ENCODE measurements at regions not wholly inside any gene's neighbourhood (a gene's known extent, or its start where the extent isn't known, plus 50 kb on each side); places are given as distances from the start of the nearest gene placed in this dataset.

DNA sequence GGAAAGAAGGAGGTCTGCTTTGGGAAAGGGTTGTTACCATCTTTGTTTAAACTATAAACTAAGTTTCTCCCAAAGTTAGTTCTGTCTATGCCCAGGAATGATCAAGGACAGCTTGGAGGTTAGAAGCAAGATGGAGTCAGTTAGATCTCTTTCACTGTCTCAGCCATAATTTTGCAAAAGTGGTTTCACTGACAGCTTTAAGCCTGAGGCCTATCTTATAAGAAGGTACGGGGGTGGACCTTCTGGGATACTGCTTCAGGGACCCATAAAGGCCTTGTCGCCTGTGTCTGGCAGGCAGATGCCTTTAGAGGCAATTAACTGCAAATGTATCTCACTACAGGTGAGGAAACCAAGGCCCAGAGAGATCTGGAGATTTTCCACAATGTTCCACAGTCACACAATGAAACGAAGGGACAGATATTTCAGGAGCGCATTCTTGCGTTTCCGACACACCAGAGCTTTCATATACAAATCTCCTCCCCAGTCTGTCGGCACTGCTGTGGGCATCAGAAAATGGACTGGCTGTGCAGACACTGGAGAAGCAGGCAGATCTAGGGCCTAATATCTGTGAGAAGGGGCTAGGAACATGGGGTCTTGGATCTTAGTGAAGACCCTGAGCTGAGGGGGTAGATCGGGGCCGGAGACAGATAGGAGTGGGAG lies 169.5 kb upstream of the SMAD3 start:
- Histone ChIP-seq H3K27ac (replicated peaks; ENCODE audit: low read length) (no peak overlapping the region), H3K9ac (ENCODE audit: low read depth, low read length, poor library complexity) (no peak overlapping the region), H3K23ac (ENCODE audit: low read depth, low read length, poor library complexity) (no peak overlapping the region), H2AFZ (ENCODE audit: low read length) (no peak overlapping the region), H3K27me3 (ENCODE audit: control insufficient read depth in 3 of 3, insufficient read depth in 3 of 3, low read depth in 1 of 3, low read length in 3 of 3) (peaks cover 0 to 26% (median 0%) of the 10 kb centered on the region in 3 experiments), H2BK15ac (ENCODE audit: low read length) (no peak overlapping the region), H2BK12ac (ENCODE audit: low read length) (no peak overlapping the region), H3K4me2 (ENCODE audit: insufficient read depth, low read length, poor library complexity, severe bottlenecking) (no peak overlapping the region), H4K8ac (ENCODE audit: low read depth, low read length) (no peak overlapping the region), H3K4me1 (ENCODE audit: control insufficient read depth in 2 of 2, insufficient read depth in 1 of 2, low read depth in 1 of 2, low read length in 2 of 2) (peaks cover 0 to 3% of the 10 kb centered on the region in 2 donors), H3K4ac (ENCODE audit: low read length) (no peak overlapping the region), H3K4me3 (ENCODE audit: low read length in 2 of 2) (no peak overlapping the region), H2AK5ac (ENCODE audit: low read depth, low read length) (no peak overlapping the region), H3K9me3 (replicated peaks in 1 of 2; ENCODE audit: control insufficient read depth in 2 of 2, insufficient read depth in 1 of 2, low read depth in 1 of 2, low read length in 2 of 2) (no peaks in the 10 kb centered on the region), H2BK5ac (ENCODE audit: low read length) (no peak overlapping the region), H3K14ac (ENCODE audit: low read length) (no peak overlapping the region), H3K18ac (ENCODE audit: low read length) (no peak overlapping the region), H2BK120ac (ENCODE audit: low read depth, low read length) (no peak overlapping the region), H4K91ac (ENCODE audit: low read depth, low read length, poor library complexity) (no peak overlapping the region), H3K79me1 (ENCODE audit: low read depth, low read length) (no peaks in the 10 kb centered on the region), H3K36me3 (replicated peaks in 1 of 2; ENCODE audit: control insufficient read depth in 2 of 2, insufficient read depth in 2 of 2, low read length in 2 of 2) (no peaks in the 10 kb centered on the region)
- DNase-seq (ENCODE audit: low spot score), result no peak
- no CpG with 5 or more reads among the region's 9 CpGs for WGBS, 2 donors (ENCODE audit: extremely low coverage in 2 of 2, insufficient read length in 2 of 2, insufficient replicate concordance in 1 of 2)

DNA sequence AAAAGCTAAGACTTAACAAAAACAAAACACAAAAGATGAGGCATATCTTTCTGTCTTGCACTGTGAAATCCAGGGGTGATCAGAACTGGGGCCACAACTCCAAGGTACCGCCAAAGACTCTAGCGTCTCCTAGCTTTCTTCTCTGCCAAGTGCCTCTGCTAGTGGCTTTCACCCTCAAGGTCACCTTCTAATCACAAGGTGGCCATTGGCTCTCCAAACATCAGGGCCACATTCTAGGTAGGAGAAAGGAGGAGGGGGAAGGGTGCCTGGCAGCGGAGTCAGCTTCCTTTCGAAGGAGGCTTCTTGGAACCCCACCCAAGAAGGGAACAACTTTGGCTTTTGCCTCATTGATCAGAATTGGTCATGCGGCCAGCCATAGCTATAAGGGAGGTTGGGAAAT lies 168.8 kb upstream of the SMAD3 start:
- Histone ChIP-seq H2BK5ac (ENCODE audit: low read length) (no peak overlapping the region), H4K8ac (ENCODE audit: low read depth, low read length) (no peak overlapping the region), H3K23ac (ENCODE audit: low read depth, low read length, poor library complexity) (no peak overlapping the region), H3K79me1 (ENCODE audit: low read depth, low read length) (no peaks in the 10 kb centered on the region), H3K27me3 (ENCODE audit: control insufficient read depth in 3 of 3, insufficient read depth in 3 of 3, low read depth in 1 of 3, low read length in 3 of 3) (peaks cover 0 to 26% (median 0%) of the 10 kb centered on the region in 3 experiments), H4K91ac (ENCODE audit: low read depth, low read length, poor library complexity) (no peak overlapping the region), H2BK15ac (ENCODE audit: low read length) (no peak overlapping the region), H3K27ac (replicated peaks; ENCODE audit: low read length) (no peak overlapping the region), H3K14ac (ENCODE audit: low read length) (no peak overlapping the region), H3K9ac (ENCODE audit: low read depth, low read length, poor library complexity) (no peak overlapping the region), H3K18ac (ENCODE audit: low read length) (no peak overlapping the region), H3K4ac (ENCODE audit: low read length) (no peak overlapping the region), H3K36me3 (replicated peaks in 1 of 2; ENCODE audit: control insufficient read depth in 2 of 2, insufficient read depth in 2 of 2, low read length in 2 of 2) (no peaks in the 10 kb centered on the region), H3K4me3 (ENCODE audit: low read length in 2 of 2) (no peak overlapping the region), H3K4me2 (ENCODE audit: insufficient read depth, low read length, poor library complexity, severe bottlenecking) (no peak overlapping the region), H3K4me1 (ENCODE audit: control insufficient read depth in 2 of 2, insufficient read depth in 1 of 2, low read depth in 1 of 2, low read length in 2 of 2) (peaks cover 0 to 3% of the 10 kb centered on the region in 2 donors), H2AK5ac (ENCODE audit: low read depth, low read length) (no peak overlapping the region), H2BK12ac (ENCODE audit: low read length) (no peak overlapping the region), H2BK120ac (ENCODE audit: low read depth, low read length) (no peak overlapping the region), H3K9me3 (replicated peaks in 1 of 2; ENCODE audit: control insufficient read depth in 2 of 2, insufficient read depth in 1 of 2, low read depth in 1 of 2, low read length in 2 of 2) (no peaks in the 10 kb centered on the region), H2AFZ (ENCODE audit: low read length) (no peak overlapping the region)
- no CpG with 5 or more reads among the region's 5 CpGs for WGBS, 2 donors (ENCODE audit: extremely low coverage in 2 of 2, insufficient read length in 2 of 2, insufficient replicate concordance in 1 of 2)
- no peak for DNase-seq (ENCODE audit: low spot score)

DNA sequence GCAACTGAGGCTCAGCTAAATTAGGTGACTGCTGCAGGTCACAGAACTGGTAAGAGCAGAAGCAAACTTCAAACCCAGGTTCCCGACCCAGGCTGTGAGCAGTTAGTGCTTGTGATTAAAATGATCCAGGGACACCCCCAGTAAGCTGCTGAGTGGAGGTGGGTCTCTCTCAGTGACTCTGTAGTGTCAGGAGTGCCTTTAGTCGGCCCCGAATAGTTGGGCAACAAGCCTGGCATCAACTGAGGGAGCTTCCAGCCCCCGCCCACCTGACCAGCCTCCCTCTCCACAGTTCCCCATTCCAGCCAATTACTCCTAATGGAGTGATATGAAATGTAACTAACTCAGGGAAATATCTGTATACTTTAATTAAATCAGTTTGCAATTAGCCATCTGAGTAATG lies 168.0 kb upstream of the SMAD3 start:
- Histone ChIP-seq H3K23ac (ENCODE audit: low read depth, low read length, poor library complexity) (no peak overlapping the region), H2BK15ac (ENCODE audit: low read length) (no peak overlapping the region), H3K79me1 (ENCODE audit: low read depth, low read length) (no peaks in the 10 kb centered on the region), H4K91ac (ENCODE audit: low read depth, low read length, poor library complexity) (no peak overlapping the region), H3K27ac (replicated peaks; ENCODE audit: low read length) (no peak overlapping the region), H3K4me2 (ENCODE audit: insufficient read depth, low read length, poor library complexity, severe bottlenecking) (no peak overlapping the region), H2AFZ (ENCODE audit: low read length) (no peak overlapping the region), H2BK120ac (ENCODE audit: low read depth, low read length) (no peak overlapping the region), H2AK5ac (ENCODE audit: low read depth, low read length) (no peak overlapping the region), H3K14ac (ENCODE audit: low read length) (no peak overlapping the region), H3K27me3 (ENCODE audit: control insufficient read depth in 3 of 3, insufficient read depth in 3 of 3, low read depth in 1 of 3, low read length in 3 of 3) (peaks cover 0 to 26% (median 0%) of the 10 kb centered on the region in 3 experiments), H3K4me1 (ENCODE audit: control insufficient read depth in 2 of 2, insufficient read depth in 1 of 2, low read depth in 1 of 2, low read length in 2 of 2) (peaks cover 0 to 3% of the 10 kb centered on the region in 2 donors), H3K4me3 (ENCODE audit: low read length in 2 of 2) (no peak overlapping the region), H3K9me3 (replicated peaks in 1 of 2; ENCODE audit: control insufficient read depth in 2 of 2, insufficient read depth in 1 of 2, low read depth in 1 of 2, low read length in 2 of 2) (no peaks in the 10 kb centered on the region), H2BK12ac (ENCODE audit: low read length) (no peak overlapping the region), H3K9ac (ENCODE audit: low read depth, low read length, poor library complexity) (no peak overlapping the region), H2BK5ac (ENCODE audit: low read length) (no peak overlapping the region), H3K36me3 (replicated peaks in 1 of 2; ENCODE audit: control insufficient read depth in 2 of 2, insufficient read depth in 2 of 2, low read length in 2 of 2) (no peaks in the 10 kb centered on the region), H4K8ac (ENCODE audit: low read depth, low read length) (no peak overlapping the region), H3K4ac (ENCODE audit: low read length) (no peak overlapping the region), H3K18ac (ENCODE audit: low read length) (no peak overlapping the region)
- DNase-seq (ENCODE audit: low spot score), result no peak
- WGBS, 2 donors (ENCODE audit: extremely low coverage in 2 of 2, insufficient read length in 2 of 2, insufficient replicate concordance in 1 of 2), result no CpG with 5 or more reads among the region's 4 CpGs

DNA sequence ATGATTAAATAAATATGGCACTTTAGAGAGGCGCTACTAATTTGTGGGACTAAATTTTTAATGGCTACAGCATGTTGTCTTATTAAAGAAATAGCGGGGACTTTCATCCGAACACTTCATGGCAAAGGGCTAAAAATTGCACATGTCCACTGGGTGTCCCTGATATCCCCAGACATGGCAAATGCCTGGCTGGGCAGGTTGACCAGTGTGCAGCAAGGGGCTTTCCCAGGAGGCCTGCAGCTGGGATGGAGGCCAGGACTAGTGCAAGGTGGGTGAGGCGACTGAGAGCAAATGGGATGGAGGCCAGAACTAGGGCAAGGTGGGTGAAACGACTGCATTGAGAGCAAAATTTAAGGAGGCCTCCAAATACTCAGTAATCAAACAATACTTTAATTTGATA lies 167.4 kb upstream of the SMAD3 start:
- H2BK12ac ChIP-seq (ENCODE audit: low read length), result no peak overlapping the region
- no peak overlapping the region for H3K4ac ChIP-seq (ENCODE audit: low read length)
- no peak for DNase-seq (ENCODE audit: low spot score)
- no peak overlapping the region for H3K9ac ChIP-seq (ENCODE audit: low read depth, low read length, poor library complexity)
- H4K8ac ChIP-seq (ENCODE audit: low read depth, low read length), result no peak overlapping the region
- no peak overlapping the region for H3K4me3 ChIP-seq (ENCODE audit: low read length in 2 of 2)
- H2BK5ac ChIP-seq (ENCODE audit: low read length), result no peak overlapping the region
- H3K4me1 ChIP-seq (ENCODE audit: control insufficient read depth in 2 of 2, insufficient read depth in 1 of 2, low read depth in 1 of 2, low read length in 2 of 2), result peaks cover 0 to 3% of the 10 kb centered on the region in 2 donors
- H3K27me3 ChIP-seq (ENCODE audit: control insufficient read depth in 3 of 3, insufficient read depth in 3 of 3, low read depth in 1 of 3, low read length in 3 of 3), result peaks cover 0 to 26% (median 0%) of the 10 kb centered on the region in 3 experiments
- no peaks in the 10 kb centered on the region for H3K36me3 ChIP-seq (replicated peaks in 1 of 2; ENCODE audit: control insufficient read depth in 2 of 2, insufficient read depth in 2 of 2, low read length in 2 of 2)
- H3K14ac ChIP-seq (ENCODE audit: low read length), result no peak overlapping the region
- no peak overlapping the region for H3K27ac ChIP-seq (replicated peaks; ENCODE audit: low read length)
- no peak overlapping the region for H3K23ac ChIP-seq (ENCODE audit: low read depth, low read length, poor library complexity)
- no CpG with 5 or more reads among the region's 5 CpGs for WGBS, 2 donors (ENCODE audit: extremely low coverage in 2 of 2, insufficient read length in 2 of 2, insufficient replicate concordance in 1 of 2)
- no peak overlapping the region for H3K18ac ChIP-seq (ENCODE audit: low read length)
- no peak overlapping the region for H4K91ac ChIP-seq (ENCODE audit: low read depth, low read length, poor library complexity)
- H2BK15ac ChIP-seq (ENCODE audit: low read length), result no peak overlapping the region
- no peak overlapping the region for H2AFZ ChIP-seq (ENCODE audit: low read length)
- H2BK120ac ChIP-seq (ENCODE audit: low read depth, low read length), result no peak overlapping the region
- no peaks in the 10 kb centered on the region for H3K79me1 ChIP-seq (ENCODE audit: low read depth, low read length)
- no peak overlapping the region for H3K4me2 ChIP-seq (ENCODE audit: insufficient read depth, low read length, poor library complexity, severe bottlenecking)
- H2AK5ac ChIP-seq (ENCODE audit: low read depth, low read length), result no peak overlapping the region
- no peaks in the 10 kb centered on the region for H3K9me3 ChIP-seq (replicated peaks in 1 of 2; ENCODE audit: control insufficient read depth in 2 of 2, insufficient read depth in 1 of 2, low read depth in 1 of 2, low read length in 2 of 2)
